ENCODE measurements at regions not wholly inside any gene's neighbourhood (a gene's known extent, or its start where the extent isn't known, plus 50 kb on each side); places are given as distances from the start of the nearest gene placed in this dataset.

DNA sequence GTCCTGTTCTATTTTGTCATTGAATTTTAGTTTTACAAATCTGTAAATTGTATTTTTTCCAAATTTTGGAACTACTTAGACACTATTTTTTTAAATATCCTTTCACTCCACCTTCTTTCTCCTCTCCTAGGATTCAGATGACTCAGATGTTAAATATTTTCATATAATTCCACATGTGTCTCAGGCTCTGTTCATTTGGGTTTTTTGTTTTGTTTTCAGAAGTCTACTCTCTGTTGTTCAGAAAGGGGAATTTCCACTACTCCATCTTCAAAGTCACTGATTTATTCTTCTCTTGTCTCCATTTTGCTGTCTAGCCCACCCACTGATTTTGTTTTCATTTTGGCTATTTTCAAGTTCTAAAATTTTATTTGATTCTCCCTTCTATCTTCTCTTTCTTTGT lies 264.0 kb upstream of the SLIT2 start:
- Histone ChIP-seq H2AFZ (ENCODE audit: low read depth) (peak overlapping the region; percentile 45), H4K20me1 (ENCODE audit: insufficient read depth) (no peaks in the 10 kb centered on the region), H3K27ac (ENCODE audit: low read depth in 2 of 2, low read length in 1 of 2) (peak overlapping the region in 1 of 2 experiments; percentile 67; a peak in 3 of 4 replicates), H3K79me2 (ENCODE audit: insufficient read depth) (no peaks in the 10 kb centered on the region), H3K9me2 (no peaks in the 10 kb centered on the region), H3K9ac (0 out of 2 replicates have a peak overlapping the region, but pooled peaks have one; percentile 7), H3K4me1 (ENCODE audit: control insufficient read depth in 1 of 2, insufficient read depth in 2 of 2, low read depth in 1 of 2, low read length in 1 of 2) (peaks cover 0 to 14% of the 10 kb centered on the region in 2 experiments; a peak in 2 of 4 replicates), H3K27me3 (ENCODE audit: insufficient read depth) (no peaks in the 10 kb centered on the region), H3F3A (replicated peaks; ENCODE audit: insufficient read depth) (peaks cover 19% of the 10 kb centered on the region), H3K4me3 (ENCODE audit: low read depth in 2 of 2, low read length in 1 of 2) (no peak overlapping the region), H3K9me3 (no peaks in the 10 kb centered on the region), H3K36me3 (replicated peaks in 1 of 2; ENCODE audit: control insufficient read depth in 1 of 2, insufficient read depth in 2 of 2, low read length in 1 of 2) (no peaks in the 10 kb centered on the region), H3K4me2 (no peak overlapping the region)
- POLR2A ChIA-PET, result no interaction called here
- no peak for DNase-seq
- TF ChIP-seq CHD2 (IDR thresholded peaks at IDR 0.05; ENCODE audit: low read length, partially characterized antibody) (no peak), PBX3 (IDR thresholded peaks at IDR 0.05) (0 out of 2 replicates have a peak, but pooled peaks have one; percentile 9), MAX (IDR thresholded peaks at IDR 0.05; ENCODE audit: low read depth) (no peak), USF1 (IDR thresholded peaks at IDR 0.05; ENCODE audit: borderline replicate concordance, low read depth) (no peak), RXRA (IDR thresholded peaks at IDR 0.05; ENCODE audit: borderline replicate concordance, low read depth) (no peak), GABPA (IDR thresholded peaks at IDR 0.05; ENCODE audit: low read depth) (no peak), TAF1 (IDR thresholded peaks at IDR 0.05; ENCODE audit: borderline replicate concordance, low read depth, low read length) (no peak), FOSL2 (IDR thresholded peaks at IDR 0.05; ENCODE audit: borderline replicate concordance, low read depth) (peak; percentile 64; the same call in 1 of the 2 replicates), JUND (IDR thresholded peaks at IDR 0.05) (peak; percentile 35; the same call in 1 of the 2 replicates), RCOR1 (IDR thresholded peaks at IDR 0.05; ENCODE audit: low read length) (no peak), ZBTB33 (IDR thresholded peaks at IDR 0.05; ENCODE audit: borderline replicate concordance, low read depth) (no peak), GATA2 (CRISPR knock-in tag; IDR thresholded peaks at IDR 0.05) (no peak), EP300 (IDR thresholded peaks at IDR 0.05; ENCODE audit: borderline replicate concordance in 1 of 2, low read depth in 1 of 2, low read length in 1 of 2) (no peak), FOXJ3 (CRISPR knock-in tag; IDR thresholded peaks at IDR 0.05) (no peak), TCF12 (IDR thresholded peaks at IDR 0.05) (peak; percentile 38), RAD21 (IDR thresholded peaks at IDR 0.05; ENCODE audit: low read length) (no peak), EZH2phosphoT487 (IDR thresholded peaks at IDR 0.05; ENCODE audit: borderline replicate concordance, low read depth) (no peak), POLR2AphosphoS5 (IDR thresholded peaks at IDR 0.05; ENCODE audit: low read depth, low read length) (no peak), YY1 (IDR thresholded peaks at IDR 0.05; ENCODE audit: low read depth) (no peak), NFIC (IDR thresholded peaks at IDR 0.05; ENCODE audit: borderline replicate concordance) (no peak), SMC3 (IDR thresholded peaks at IDR 0.05; ENCODE audit: low read depth, low read length) (no peak), CTCF (IDR thresholded peaks at IDR 0.05) (no peak), NRF1 (IDR thresholded peaks at IDR 0.05; ENCODE audit: low read depth, low read length) (no peak), MXI1 (IDR thresholded peaks at IDR 0.05; ENCODE audit: low read depth, low read length) (no peak), SIN3A (IDR thresholded peaks at IDR 0.05; ENCODE audit: borderline replicate concordance, low read depth, low read length) (no peak)
- TF ChIP-seq, protein P1, sequence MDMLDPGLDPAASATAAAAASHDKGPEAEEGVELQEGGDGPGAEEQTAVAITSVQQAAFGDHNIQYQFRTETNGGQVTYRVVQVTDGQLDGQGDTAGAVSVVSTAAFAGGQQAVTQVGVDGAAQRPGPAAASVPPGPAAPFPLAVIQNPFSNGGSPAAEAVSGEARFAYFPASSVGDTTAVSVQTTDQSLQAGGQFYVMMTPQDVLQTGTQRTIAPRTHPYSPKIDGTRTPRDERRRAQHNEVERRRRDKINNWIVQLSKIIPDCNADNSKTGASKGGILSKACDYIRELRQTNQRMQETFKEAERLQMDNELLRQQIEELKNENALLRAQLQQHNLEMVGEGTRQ (IDR thresholded peaks at IDR 0.05; ENCODE audit: borderline replicate concordance, low read depth, low read length), result no peak
- CTCF ChIA-PET, result no interaction called here

Data from SK-N-SH (cell line).